CD4-positive, alpha-beta T cell treated with Interleukin-17A for 1 hour (primary cell): ENCODE measurements at regions not wholly inside any gene's neighbourhood (a gene's known extent, or its start where the extent isn't known, plus 50 kb on each side); places are given as distances from the start of the nearest gene placed in this dataset.

Source experiments
- DNase-seq: peaks from one replicate; pipeline ENCODE4 v3.0.0-alpha.2; 2020

DNA sequence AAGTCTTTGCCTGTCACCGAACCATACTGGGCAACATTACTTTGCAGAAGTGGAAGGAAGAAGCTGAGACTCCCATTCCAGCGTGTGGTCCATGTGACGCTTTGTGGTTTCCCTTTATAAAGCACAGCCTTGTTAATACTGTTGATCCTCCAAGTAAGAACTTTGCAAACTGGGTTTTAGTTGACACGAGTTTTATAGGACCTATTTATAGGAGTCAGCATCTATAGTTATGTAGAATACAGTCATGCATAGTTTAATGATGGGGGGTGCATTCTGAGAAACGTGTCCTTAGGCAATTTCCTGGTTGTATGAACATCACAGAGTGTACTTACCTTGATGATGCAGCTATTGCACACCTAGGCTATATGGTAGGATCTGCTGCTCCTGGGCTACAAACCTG lies 1879.4 kb upstream of the TENM3 start:
- DNase-seq = no peak

- DNase-seq = no peak
Measured at GRCh38 chr4:180372691-180373090, 1870.5 kb upstream of the TENM3 start.

GRCh38 chr4:180377741-180378140 lies 1865.5 kb upstream of the TENM3 start:
- DNase-seq = no peak

DNA sequence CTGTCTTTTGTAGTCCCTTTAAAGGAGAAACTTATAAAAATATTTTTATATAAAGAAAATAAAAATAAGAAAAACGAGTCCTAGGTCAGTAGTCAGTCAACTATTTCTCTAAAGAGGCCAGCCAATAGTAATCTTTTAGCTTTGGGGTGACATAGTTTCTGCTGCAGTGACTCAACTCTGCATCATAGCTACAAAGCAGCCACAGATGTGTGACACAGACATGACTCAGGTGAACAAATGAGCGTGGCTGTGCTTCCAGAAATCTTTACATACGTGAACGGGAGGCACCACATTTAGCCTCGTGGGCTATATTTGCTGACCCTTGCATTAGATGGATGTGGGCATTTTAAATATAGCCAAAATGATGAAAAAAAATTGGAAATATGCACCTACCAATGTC lies 1862.5 kb upstream of the TENM3 start:
- no peak for DNase-seq

DNA sequence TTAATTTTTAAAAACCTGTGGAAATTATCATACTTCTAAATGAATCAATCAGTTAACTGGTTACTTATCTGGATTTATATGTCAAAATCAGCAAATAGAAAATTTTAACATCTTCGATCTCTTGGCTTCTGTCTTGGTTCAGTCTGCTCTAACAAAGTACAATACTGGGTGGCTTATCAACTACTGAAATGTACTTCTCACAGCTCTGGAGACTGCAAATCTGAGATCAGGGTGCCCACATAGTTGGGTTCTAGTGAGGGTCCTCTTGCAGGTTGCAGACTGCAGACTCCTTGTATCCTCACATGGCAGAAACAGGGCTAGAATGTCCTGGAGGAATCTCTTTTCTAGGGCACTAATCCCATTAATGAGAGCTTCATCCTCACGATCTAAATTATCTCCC lies 1851.6 kb upstream of the TENM3 start:
- no peak for DNase-seq

- no peak for DNase-seq
Measured at GRCh38 chr4:180394312-180394711, 1848.9 kb upstream of the TENM3 start.

DNA sequence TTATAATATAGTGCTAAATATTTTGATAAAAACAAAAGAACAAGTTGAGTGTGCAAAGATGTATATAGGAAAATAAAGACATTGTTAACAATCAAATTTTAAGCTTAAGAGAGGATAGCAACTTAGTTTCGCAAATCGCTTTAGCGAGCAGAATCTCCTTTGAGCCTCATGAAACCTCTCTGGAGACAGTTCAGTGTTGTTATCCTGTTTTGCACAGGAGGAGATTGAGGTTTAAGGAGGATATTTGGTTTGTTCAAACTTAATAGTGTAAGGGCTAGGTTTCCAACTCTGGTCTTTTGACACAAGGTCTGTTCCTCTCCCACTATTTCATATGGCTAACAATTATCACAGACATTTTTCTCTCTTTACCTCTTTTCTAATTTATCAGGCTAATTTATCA lies 1848.5 kb upstream of the TENM3 start:
- no peak for DNase-seq

DNA sequence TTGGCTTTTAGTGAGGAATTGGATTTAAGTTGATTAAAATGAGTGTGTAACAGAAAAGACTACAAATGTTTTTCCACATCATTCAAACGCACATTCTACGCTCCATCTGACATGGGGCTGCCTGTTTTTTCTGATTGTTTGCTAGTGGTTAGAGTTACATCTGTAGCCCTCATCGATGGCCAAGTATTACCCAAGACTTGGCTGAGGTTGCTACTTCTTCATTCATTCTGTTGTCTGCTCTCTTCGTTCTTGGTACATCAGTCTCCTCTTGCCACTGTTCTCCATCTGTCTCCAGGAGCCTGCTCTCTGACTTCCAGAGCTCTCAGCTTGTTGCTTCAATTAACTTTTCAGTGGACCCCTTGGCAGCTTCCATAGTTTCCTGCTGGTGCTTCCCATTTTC lies 1844.6 kb upstream of the TENM3 start:
- no peak for DNase-seq

- DNase-seq = no peak
Measured at GRCh38 chr4:180407275-180407885, 1835.8 kb upstream of the TENM3 start.

- no peak for DNase-seq
Measured at GRCh38 chr4:180418819-180419531, 1824.2 kb upstream of the TENM3 start.

DNA sequence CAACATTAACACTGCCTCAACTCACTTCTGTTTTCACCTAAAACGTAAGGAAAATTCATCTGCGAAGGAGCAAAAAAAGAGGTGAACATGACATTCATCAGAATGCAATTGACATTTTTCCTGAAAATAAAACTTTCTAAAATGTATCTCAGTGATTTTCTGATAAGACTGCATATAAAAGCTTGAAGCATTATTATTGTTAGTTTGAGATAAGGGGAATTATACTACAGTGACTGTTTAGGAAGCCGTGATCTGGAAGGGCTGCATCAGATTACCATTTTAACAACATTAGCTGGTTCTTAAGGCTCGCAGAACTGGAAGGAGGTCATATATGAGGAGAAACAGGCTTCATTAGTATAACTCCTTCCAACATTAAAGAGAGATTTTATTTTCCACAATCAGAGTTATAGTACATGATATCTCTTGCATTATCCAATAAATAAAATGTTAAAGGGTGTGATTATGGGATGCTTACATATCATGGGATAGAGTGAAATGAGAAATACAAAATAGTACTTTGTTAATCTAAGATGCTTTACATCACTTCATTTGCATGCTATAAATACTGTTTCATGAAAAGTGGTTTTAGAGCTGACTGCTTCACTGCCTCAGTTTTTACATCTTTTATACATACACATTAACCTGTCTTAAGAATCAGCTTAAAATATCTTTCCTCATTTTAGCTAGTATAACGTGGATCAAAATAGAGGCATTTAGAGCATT lies 1820.1 kb upstream of the TENM3 start:
- DNase-seq = no peak

- DNase-seq = no peak
Measured at GRCh38 chr4:180423712-180424057, 1819.5 kb upstream of the TENM3 start.

GRCh38 chr4:180426938-180427337 lies 1816.3 kb upstream of the TENM3 start:
- DNase-seq = no peak

GRCh38 chr4:180430283-180430682 lies 1812.9 kb upstream of the TENM3 start:
- DNase-seq = no peak

- no peak for DNase-seq
Measured at GRCh38 chr4:180434131-180434895, 1808.9 kb upstream of the TENM3 start.

- no peak for DNase-seq
Measured at GRCh38 chr4:180436361-180436760, 1806.8 kb upstream of the TENM3 start.

GRCh38 chr4:180437601-180438000 lies 1805.6 kb upstream of the TENM3 start:
- no peak for DNase-seq

GRCh38 chr4:180448306-180448705 lies 1794.9 kb upstream of the TENM3 start:
- no peak for DNase-seq

- DNase-seq = no peak
Measured at GRCh38 chr4:180449395-180449956, 1793.7 kb upstream of the TENM3 start.

DNA sequence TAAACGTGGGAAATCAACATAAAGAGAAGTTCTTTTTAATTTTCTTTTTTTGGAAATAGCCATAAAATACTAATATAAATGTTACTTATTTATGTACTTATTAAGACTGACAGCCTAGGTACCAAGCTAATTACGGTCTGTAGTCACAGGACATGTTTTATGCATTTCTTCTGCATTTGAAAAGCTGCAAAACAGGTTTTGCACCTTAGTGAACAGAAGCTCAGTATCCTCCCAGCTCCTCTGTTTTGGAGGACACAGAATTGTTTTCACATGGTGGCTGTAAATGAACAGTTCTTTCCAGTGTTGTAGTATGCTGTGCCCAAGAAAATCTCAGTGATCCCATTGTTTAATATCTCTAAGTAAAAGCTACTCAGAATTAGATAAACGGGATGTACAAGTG lies 1788.0 kb upstream of the TENM3 start:
- DNase-seq = no peak

- no peak for DNase-seq
Measured at GRCh38 chr4:180456928-180457327, 1786.3 kb upstream of the TENM3 start.

DNA sequence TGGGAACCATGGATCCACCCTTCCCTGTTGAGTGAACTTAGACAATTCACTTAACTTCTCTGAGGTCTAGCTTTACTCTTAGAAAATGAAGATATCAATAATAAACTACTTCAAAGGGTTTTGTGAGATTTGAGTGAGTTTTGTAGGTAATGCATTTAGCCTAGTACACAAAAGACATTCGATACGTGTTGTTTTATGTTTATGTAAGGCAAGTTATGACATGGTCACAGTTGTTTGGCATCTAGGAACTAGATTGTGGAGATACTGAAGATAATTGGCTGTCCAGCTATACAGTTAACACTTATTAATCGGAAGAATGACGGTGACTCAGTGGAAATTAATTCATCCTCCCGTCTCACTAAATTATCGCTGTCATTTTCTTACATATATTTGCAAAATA lies 1781.1 kb upstream of the TENM3 start:
- DNase-seq = no peak

DNA sequence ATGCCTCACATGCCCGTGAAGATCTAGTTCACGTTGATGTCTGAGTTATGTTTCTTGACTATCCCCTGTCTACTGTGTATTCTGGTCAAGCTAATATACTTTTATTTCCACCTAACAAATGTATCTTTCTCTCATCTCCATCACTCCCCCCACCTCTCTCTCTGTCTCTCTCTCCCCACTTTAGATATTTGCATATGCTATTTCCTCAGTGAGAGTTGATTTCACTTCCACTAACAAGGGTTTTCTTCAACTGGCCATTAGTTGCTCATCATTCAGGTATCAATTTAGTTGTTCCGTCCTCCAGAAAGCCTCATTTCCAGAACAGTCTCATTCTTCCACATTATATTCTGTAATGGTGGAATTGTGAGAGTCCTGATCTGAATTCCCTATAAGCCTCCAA lies 1777.8 kb upstream of the TENM3 start:
- no peak for DNase-seq
